ENCODE measurements at regions not wholly inside any gene's neighbourhood (a gene's known extent, or its start where the extent isn't known, plus 50 kb on each side); places are given as distances from the start of the nearest gene placed in this dataset.

DNA sequence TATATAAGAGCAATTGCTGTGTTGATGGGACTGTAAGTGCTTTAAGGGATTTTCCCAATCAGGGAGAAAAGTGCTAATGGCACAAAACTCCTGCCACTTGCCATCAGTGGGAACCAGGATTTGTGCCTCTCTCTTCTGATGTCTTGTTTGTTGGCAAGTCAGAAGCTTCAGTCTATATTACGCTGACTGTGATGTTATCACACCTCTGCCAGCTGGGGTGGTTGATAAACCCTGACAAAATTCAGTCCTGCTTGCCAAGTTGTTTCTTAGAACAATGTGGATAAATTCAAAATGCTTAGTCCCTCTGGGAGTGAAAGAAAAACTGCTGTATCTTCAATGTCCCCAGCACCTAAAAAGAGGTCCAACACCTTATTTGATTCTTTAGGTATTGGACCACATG lies 161.4 kb upstream of the FBXL7 start:
- TF ChIP-seq, protein P1, sequence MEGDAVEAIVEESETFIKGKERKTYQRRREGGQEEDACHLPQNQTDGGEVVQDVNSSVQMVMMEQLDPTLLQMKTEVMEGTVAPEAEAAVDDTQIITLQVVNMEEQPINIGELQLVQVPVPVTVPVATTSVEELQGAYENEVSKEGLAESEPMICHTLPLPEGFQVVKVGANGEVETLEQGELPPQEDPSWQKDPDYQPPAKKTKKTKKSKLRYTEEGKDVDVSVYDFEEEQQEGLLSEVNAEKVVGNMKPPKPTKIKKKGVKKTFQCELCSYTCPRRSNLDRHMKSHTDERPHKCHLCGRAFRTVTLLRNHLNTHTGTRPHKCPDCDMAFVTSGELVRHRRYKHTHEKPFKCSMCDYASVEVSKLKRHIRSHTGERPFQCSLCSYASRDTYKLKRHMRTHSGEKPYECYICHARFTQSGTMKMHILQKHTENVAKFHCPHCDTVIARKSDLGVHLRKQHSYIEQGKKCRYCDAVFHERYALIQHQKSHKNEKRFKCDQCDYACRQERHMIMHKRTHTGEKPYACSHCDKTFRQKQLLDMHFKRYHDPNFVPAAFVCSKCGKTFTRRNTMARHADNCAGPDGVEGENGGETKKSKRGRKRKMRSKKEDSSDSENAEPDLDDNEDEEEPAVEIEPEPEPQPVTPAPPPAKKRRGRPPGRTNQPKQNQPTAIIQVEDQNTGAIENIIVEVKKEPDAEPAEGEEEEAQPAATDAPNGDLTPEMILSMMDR (conservative IDR thresholded peaks at IDR 0.05; ENCODE audit: low read depth, low read length) = no peak
- TF ChIP-seq EZH2 (IDR thresholded peaks at IDR 0.05; ENCODE audit: borderline replicate concordance, low read depth, low read length, poor library complexity, severe bottlenecking) = no peak
